ENCODE measurements at regions not wholly inside any gene's neighbourhood (a gene's known extent, or its start where the extent isn't known, plus 50 kb on each side); places are given as distances from the start of the nearest gene placed in this dataset.

GRCh38 chr20:55668631-55669030, 336.7 kb downstream of the CBLN4 start:
- ATAC-seq, result no peak
- TF ChIP-seq CSRNP3 (CRISPR knock-in tag; IDR thresholded peaks at IDR 0.05) (no peak), TOX (CRISPR knock-in tag; IDR thresholded peaks at IDR 0.05; ENCODE audit: borderline replicate concordance) (no peak), ZNF70 (CRISPR knock-in tag; IDR thresholded peaks at IDR 0.05) (no peak), BACH2 (CRISPR knock-in tag; IDR thresholded peaks at IDR 0.05; ENCODE audit: borderline replicate concordance) (no peak), ZFP30 (CRISPR knock-in tag; IDR thresholded peaks at IDR 0.05) (no peak), ARNTL (CRISPR knock-in tag; IDR thresholded peaks at IDR 0.05; ENCODE audit: borderline replicate concordance, low read depth) (no peak), GLIS3 (CRISPR knock-in tag; IDR thresholded peaks at IDR 0.05) (no peak), CREB5 (CRISPR knock-in tag; IDR thresholded peaks at IDR 0.05; ENCODE audit: low read depth) (no peak), ESRRG (CRISPR knock-in tag; IDR thresholded peaks at IDR 0.05) (no peak)

GRCh38 chr20:55667955-55668354, 337.4 kb downstream of the CBLN4 start:
- TF ChIP-seq ZNF8 (CRISPR knock-in tag; IDR thresholded peaks at IDR 0.05) (no peak), CREB5 (CRISPR knock-in tag; IDR thresholded peaks at IDR 0.05; ENCODE audit: low read depth) (no peak), TCF4 (CRISPR knock-in tag; IDR thresholded peaks at IDR 0.05; ENCODE audit: borderline replicate concordance) (no peak), TSHZ2 (CRISPR knock-in tag; IDR thresholded peaks at IDR 0.05) (no peak)
- no peak for ATAC-seq

GRCh38 chr20:55667024-55667423, 338.3 kb downstream of the CBLN4 start:
- TF ChIP-seq TCF4 (CRISPR knock-in tag; IDR thresholded peaks at IDR 0.05; ENCODE audit: borderline replicate concordance), result no peak
- no peak for TF ChIP-seq ZFP30 (CRISPR knock-in tag; IDR thresholded peaks at IDR 0.05)
- TF ChIP-seq POU6F1 (CRISPR knock-in tag; IDR thresholded peaks at IDR 0.05; ENCODE audit: borderline replicate concordance, low read depth), result no peak
- no peak for TF ChIP-seq PPARA (CRISPR knock-in tag; IDR thresholded peaks at IDR 0.05; ENCODE audit: borderline replicate concordance)
- no peak for TF ChIP-seq ESRRG (CRISPR knock-in tag; IDR thresholded peaks at IDR 0.05)
- no peak for TF ChIP-seq TOX (CRISPR knock-in tag; IDR thresholded peaks at IDR 0.05; ENCODE audit: borderline replicate concordance)
- no peak for TF ChIP-seq CREB5 (CRISPR knock-in tag; IDR thresholded peaks at IDR 0.05; ENCODE audit: low read depth)
- TF ChIP-seq ZNF70 (CRISPR knock-in tag; IDR thresholded peaks at IDR 0.05), result no peak
- no peak for TF ChIP-seq ZNF565 (CRISPR knock-in tag; conservative IDR thresholded peaks at IDR 0.05; ENCODE audit: low read depth)
- no peak for TF ChIP-seq ZC3H10 (CRISPR knock-in tag; IDR thresholded peaks at IDR 0.05)
- no peak for TF ChIP-seq CSRNP3 (CRISPR knock-in tag; IDR thresholded peaks at IDR 0.05)
- TF ChIP-seq SNAI2 (CRISPR knock-in tag; IDR thresholded peaks at IDR 0.05), result no peak
- no peak for TF ChIP-seq CSDC2 (CRISPR knock-in tag; IDR thresholded peaks at IDR 0.05)
- TF ChIP-seq OSR1 (CRISPR knock-in tag; IDR thresholded peaks at IDR 0.05), result no peak
- no peak for TF ChIP-seq ARNTL (CRISPR knock-in tag; IDR thresholded peaks at IDR 0.05; ENCODE audit: borderline replicate concordance, low read depth)
- no peak for ATAC-seq

All from SK-N-SH treated with all-trans-retinoic acid at 6 μM for 48 hours (cell line).